ENCODE measurements at regions not wholly inside any gene's neighbourhood (a gene's known extent, or its start where the extent isn't known, plus 50 kb on each side); places are given as distances from the start of the nearest gene placed in this dataset.
A peak's percentile ranks its signal among the peaks of the same experiment; 100 is the strongest.
"Not testable (repeated sequence)": the region's sequence is repeated elsewhere in the genome, so short reads cannot be mapped to it uniquely, and the experiment has no call there.

GRCh38 chr19:22545751-22546150, 88.4 kb upstream of the ZNF492 start:
- peak; percentile 31 for DNase-seq (ENCODE audit: low read depth, low spot score)
- no peak overlapping the region for H3K4me3 ChIP-seq (ENCODE audit: low read length)

GRCh38 chr19:22533761-22534160, 100.4 kb upstream of the ZNF492 start:
- no peak for DNase-seq (ENCODE audit: low read depth, low spot score)

GRCh38 chr19:22532388-22533300, 101.5 kb upstream of the ZNF492 start:
- DNase-seq (ENCODE audit: low read depth, low spot score) = no peak
- H3K4me3 ChIP-seq (ENCODE audit: low read length) = no peak overlapping the region

More at GRCh38 chr19:22533761-22534160, 100.4 kb upstream of the ZNF492 start:
- no peak overlapping the region for H3K4me3 ChIP-seq (ENCODE audit: low read length)

GRCh38 chr19:22530042-22530441, 104.1 kb upstream of the ZNF492 start:
- no peak overlapping the region for H3K4me3 ChIP-seq (ENCODE audit: low read length)
- no peak for DNase-seq (ENCODE audit: low read depth, low spot score)

GRCh38 chr19:22528956-22529355, 105.2 kb upstream of the ZNF492 start:
- no peak overlapping the region for H3K4me3 ChIP-seq (ENCODE audit: low read length)
- no peak for DNase-seq (ENCODE audit: low read depth, low spot score)

GRCh38 chr19:22527554-22527953, 105.4 kb upstream of the ZNF98 start:
- DNase-seq (ENCODE audit: low read depth, low spot score) = no peak
- no peak overlapping the region for H3K4me3 ChIP-seq (ENCODE audit: low read length)

- no peak for DNase-seq (ENCODE audit: low read depth, low spot score)
- no peak overlapping the region for H3K4me3 ChIP-seq (ENCODE audit: low read length)
Observed at GRCh38 chr19:22526661-22527272, 104.6 kb upstream of the ZNF98 start.

GRCh38 chr19:22523940-22524339, 101.8 kb upstream of the ZNF98 start:
- no peak for DNase-seq (ENCODE audit: low read depth, low spot score)
- no peak overlapping the region for H3K4me3 ChIP-seq (ENCODE audit: low read length)

- not testable (repeated sequence) for DNase-seq (ENCODE audit: low read depth, low spot score); H3K4me3 ChIP-seq (ENCODE audit: low read length)
Observed at GRCh38 chr19:22519562-22519961, 97.4 kb upstream of the ZNF98 start.

GRCh38 chr19:22519152-22519551, 97.0 kb upstream of the ZNF98 start:
- no peak for DNase-seq (ENCODE audit: low read depth, low spot score)
- no peak overlapping the region for H3K4me3 ChIP-seq (ENCODE audit: low read length)

GRCh38 chr19:22517496-22518411, 95.6 kb upstream of the ZNF98 start:
- no peak for DNase-seq (ENCODE audit: low read depth, low spot score)
- no peak overlapping the region for H3K4me3 ChIP-seq (ENCODE audit: low read length)

GRCh38 chr19:22515435-22515834, 93.3 kb upstream of the ZNF98 start:
- DNase-seq (ENCODE audit: low read depth, low spot score) = no peak
- H3K4me3 ChIP-seq (ENCODE audit: low read length) = no peak overlapping the region

- no peak overlapping the region for H3K4me3 ChIP-seq (ENCODE audit: low read length)
- DNase-seq (ENCODE audit: low read depth, low spot score) = no peak
Observed at GRCh38 chr19:22503524-22503923, 81.4 kb upstream of the ZNF98 start.

- DNase-seq (ENCODE audit: low read depth, low spot score) = no peak
- H3K4me3 ChIP-seq (ENCODE audit: low read length) = no peak overlapping the region
Observed at GRCh38 chr19:22502766-22503165, 80.6 kb upstream of the ZNF98 start.

GRCh38 chr19:22498831-22499430, 76.8 kb upstream of the ZNF98 start:
- not testable (repeated sequence) for DNase-seq (ENCODE audit: low read depth, low spot score); H3K4me3 ChIP-seq (ENCODE audit: low read length)

GRCh38 chr19:22491746-22492145, 69.6 kb upstream of the ZNF98 start:
- H3K4me3 ChIP-seq (ENCODE audit: low read length) = no peak overlapping the region
- DNase-seq (ENCODE audit: low read depth, low spot score) = no peak

- DNase-seq (ENCODE audit: low read depth, low spot score); H3K4me3 ChIP-seq (ENCODE audit: low read length): not testable (repeated sequence)
Observed at GRCh38 chr19:22483514-22483913, 61.4 kb upstream of the ZNF98 start.

GRCh38 chr19:22472180-22472637, 50.1 kb upstream of the ZNF98 start:
- no peak for DNase-seq (ENCODE audit: low read depth, low spot score)
- no peak overlapping the region for H3K4me3 ChIP-seq (ENCODE audit: low read length)

Measured in Jurkat, Clone E6-1 (cell line).